C1 segment of cervical spinal cord (tissue), 14 donors: ENCODE measurements at regions not wholly inside any gene's neighbourhood (a gene's known extent, or its start where the extent isn't known, plus 50 kb on each side); places are given as distances from the start of the nearest gene placed in this dataset.
"Not testable (repeated sequence)": the region's sequence is repeated elsewhere in the genome, so short reads cannot be mapped to it uniquely, and the experiment has no call there.

Experiments used
- DNase-seq, 14 donors: peaks; one replicate each; lab custom pipeline; 2025; lab: John Stamatoyannopoulos, UW

- no peak for DNase-seq
These were observed 130.1 kb upstream of the SLC44A1 start for GRCh38 chr9:105114318-105114717.

DNA sequence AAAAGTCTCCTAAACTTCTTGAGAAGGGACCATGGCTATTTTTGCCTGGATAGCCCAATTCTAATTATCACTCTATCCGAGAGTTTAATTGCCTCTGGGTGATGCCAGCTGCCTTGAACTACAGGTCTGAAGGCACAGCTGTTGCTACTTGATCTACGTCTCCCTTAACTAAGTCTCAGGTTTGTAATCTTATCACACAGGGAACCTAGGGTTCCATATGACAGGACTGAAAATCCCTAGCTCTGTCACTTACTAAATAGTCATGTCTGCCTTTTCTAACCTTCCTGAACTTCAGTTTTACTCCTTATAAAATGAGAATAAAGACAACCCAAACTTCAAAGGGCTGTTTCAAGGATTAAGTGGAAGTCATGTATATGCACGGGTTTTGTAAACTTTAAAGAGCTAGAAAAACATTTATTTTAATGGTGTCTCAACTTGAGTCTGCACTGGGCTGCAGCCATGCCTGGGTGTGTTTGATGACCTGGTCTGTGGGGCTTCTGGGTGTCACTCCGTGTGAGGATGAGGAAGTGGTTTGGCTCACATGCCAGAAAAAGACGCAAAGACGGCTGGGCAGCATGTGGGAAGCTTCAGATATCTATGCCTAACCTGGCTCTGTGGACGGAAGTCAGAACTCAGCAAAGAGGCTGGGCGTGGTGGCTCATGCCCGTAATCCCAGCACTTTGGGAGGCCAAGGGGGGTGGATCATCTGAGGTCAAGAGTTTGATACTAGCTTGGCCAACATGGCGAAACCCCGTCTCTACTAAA is 129.3 kb upstream of the SLC44A1 start:
- DNase-seq: peak in 2 of 14 donors; percentile 12 to 17

DNA sequence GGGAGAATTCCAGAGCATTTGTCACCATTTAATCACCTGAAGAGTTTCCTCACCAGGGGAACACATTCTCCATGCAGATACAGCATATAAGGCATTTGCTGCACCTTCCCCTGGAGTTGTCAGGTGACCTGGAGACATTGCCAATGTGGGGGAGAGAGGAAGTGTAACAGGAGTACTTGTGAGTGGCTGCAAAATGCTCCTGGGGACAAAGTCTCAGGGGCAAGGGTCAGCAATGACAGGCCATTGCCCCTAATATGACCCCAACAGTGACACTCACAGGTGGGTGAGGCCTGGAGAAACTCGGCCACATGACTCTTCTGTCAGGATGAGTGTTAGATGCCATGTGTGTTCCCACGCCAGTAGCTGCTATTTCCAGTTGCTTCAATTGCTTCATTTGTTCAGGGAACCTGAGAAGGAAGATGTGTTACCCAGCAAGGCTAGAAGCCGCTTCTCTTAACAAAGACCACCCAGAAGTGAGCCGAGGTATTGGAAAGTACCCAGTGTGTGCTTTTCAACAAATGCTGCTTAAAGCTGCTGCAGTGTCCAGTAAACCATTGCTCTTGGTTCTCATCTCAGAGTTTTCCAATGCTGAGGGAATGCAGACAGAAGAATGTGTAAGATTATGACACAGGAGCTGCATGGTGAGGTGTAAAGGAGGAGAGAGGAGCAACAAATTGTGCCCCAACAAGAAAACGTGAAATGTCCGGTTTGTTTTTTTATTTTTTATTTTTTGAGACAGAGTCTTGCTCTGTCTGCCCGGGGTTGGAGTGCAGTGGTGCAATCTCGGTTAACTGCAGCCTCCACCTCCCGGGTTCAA is 128.2 kb upstream of the SLC44A1 start:
- no peak for DNase-seq

DNA sequence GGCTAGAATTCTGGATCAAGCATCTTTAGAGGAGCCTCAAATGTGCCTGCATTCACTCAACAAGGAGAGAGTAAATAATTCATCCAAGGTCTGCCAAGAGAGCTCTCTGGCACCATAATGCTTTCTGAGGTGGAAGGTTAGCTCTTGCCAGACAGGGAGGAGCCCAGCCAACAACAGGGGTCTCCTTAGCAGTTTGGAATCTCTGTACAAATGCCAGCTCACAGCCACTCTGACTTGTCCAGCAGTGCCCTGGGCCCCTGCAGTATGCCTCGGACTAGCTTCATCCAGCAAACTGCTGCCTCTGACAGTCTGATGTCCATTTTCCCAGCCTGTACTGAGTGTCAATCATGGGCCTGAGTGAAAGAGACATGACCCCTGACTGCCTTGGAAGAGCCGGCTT is 127.2 kb upstream of the SLC44A1 start:
- peak in 3 of 14 donors; percentile 8 to 23 (median 17) for DNase-seq

DNA sequence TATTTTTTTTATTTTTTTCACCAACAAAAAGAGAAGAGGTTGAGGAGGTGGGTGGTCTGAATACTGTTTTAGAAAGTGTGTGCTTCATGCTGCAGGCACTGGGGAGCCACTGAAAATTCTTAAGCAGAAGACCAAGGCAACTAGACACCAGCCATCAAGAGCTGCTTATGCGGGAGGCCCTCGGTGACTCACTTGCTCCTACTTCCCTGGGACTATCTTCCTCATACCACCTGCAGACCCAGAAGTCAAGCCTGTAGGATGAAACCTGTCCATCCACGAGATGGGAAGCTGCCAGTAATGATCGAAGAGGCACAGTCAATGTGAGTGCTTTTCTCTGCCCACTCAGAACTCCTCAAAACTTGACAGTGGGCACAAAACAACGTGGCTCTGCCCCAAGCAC is 125.8 kb upstream of the SLC44A1 start:
- DNase-seq: peak in 2 of 14 donors; percentile 48 to 51

DNA sequence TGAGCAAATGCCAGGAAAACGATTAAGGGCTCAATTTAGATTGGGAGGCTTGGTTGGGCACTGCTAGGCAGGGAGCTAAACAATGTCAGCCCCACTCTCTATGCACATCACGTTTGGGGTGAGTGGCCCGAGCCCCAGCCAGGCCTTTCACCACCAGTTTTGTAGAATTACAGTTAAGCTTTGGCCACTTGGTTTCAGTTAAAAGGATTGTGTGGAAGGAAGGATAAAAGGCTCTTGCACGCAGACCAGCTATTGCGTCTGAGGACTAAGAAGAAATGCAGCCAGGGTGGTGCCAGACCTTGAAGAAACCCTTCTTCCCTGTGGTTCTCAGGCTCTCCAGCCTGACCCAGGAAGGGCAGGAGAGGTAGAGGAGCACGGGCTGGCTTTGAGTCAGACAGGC is 125.3 kb upstream of the SLC44A1 start:
- DNase-seq: peak in 9 of 14 donors; percentile 14 to 68 (median 41)

- no peak for DNase-seq
These were observed 122.5 kb upstream of the SLC44A1 start for GRCh38 chr9:105121861-105122430.

- DNase-seq: not testable (repeated sequence)
These were observed 119.9 kb upstream of the SLC44A1 start for GRCh38 chr9:105124598-105124997.

DNA sequence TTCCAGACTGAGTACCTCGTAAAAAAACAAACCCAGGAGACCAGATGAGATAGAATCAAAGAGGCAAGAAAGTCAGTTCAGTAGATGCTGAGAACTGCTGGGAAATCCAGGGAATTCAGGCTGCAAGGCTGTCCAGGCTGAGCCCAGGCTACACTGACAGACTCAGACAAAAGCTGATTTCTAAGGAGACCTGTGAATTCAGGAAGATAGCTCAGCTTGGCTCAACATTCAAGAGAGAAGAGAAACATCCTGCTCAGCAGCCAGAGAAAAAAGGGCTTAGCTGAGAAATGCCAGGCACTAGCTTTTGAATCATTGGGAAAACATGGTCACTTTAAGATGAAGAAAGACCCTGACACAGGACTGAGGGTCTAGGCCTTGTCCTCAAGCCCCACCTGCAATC is 118.2 kb upstream of the SLC44A1 start:
- DNase-seq: peak in 1 of 14 donors; percentile 36

DNA sequence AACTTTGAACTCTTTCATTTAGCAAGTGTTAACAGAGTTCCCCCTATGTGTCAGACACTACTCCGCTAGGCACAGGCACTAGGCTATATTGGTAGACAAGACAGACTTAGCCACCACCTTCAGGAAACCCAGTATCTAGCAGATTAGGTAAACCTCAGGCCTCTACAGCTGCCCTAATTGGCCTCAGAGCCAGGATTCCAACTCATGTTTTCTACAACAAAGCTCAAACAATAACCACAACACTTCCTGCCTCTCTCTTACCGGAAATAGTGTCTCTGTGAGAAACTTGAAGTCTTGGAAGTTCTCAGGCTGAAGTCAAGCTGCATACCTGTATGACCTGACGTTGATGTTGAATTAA is 116.6 kb upstream of the SLC44A1 start:
- DNase-seq: no peak

DNA sequence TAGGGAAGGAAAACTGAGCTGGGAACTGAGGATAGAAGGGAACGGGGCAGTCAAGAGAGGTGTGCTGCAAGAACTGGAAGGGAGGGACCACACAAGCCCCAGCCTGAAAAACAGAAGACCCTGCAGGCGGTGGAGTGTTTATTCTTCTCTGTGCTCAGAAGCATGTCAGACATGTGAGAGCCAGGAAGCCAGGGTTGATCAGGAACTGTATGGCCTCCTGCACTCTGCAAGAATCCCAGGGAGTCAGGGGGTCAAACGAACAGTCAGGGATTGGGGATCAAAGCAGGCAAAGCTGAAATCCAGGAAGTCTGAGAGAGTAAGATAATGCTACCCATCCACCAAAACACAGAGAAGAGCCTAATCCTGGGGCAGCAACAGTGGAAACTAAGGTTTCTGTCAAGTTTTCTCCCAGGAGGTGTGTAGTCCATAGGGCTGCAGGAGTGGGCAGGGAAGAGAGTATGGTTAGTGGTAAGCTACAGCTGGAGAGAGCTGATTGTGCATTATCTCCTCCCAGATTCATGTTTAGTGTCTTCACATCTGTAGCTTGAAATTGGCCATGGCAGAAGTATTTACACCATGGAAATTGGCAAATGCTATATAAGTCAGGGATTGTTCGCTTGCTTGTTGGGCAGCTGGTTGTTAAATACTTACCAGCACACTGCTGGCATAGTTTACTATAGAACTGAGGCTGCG is 115.4 kb upstream of the SLC44A1 start:
- DNase-seq: no peak

DNA sequence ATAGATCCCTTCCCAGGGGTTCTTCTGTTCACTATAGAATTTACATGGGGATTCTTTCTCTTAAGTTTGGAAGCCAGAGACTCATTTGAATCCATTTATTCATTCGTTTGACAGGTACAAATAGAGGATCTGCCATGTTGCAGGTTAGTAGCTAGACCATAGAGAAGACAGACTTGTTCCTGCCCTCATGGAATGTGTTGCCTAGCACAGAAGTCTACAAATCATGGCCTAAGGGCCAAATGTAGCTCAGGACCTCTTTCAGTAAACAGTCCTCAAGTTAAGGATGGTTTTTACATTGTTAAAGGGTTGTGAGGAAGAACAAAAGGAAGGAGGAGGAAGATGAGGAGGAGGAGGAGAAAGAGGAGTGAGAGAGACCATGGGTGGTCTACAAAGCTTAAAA is 114.7 kb upstream of the SLC44A1 start:
- no peak for DNase-seq

DNA sequence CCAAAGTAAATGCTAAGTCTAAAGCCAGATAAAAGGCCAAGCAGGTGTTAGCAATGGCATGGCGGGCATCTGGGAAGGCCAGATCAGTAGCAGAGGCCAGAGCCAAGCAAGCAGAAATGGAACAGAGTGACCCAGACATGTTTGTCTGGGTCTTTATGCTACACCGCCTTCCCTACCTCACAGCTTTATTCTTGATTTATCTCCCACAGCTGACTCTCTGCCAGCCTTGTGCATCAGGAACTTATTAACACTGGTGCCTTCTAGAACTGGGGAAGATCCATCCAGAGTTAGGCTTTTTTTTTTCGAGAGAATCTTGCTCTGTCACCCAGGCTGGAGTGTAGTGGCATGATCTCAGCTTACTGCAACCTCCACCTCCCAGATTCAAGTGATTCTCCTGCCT is 112.5 kb upstream of the SLC44A1 start:
- DNase-seq: no peak

DNA sequence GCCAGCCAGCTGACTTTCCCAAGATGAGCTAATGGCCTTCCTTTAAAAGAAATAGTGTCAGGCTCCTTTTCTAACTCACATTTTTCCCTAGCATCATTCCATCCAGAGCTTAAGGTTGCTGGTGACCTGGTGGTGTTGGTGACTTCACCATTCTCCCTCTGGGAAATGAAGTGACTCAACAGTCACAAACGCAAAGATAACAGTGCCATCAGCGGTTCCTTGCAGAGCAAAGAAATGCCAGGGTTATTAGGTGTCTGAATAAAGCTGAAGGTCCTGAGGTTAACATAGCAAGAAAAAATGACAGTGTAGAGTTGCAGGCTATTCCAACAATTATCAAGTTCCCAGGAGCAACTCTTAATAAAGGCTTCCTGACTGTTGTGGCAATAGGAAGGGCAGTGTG is 111.8 kb upstream of the SLC44A1 start:
- DNase-seq: no peak

DNA sequence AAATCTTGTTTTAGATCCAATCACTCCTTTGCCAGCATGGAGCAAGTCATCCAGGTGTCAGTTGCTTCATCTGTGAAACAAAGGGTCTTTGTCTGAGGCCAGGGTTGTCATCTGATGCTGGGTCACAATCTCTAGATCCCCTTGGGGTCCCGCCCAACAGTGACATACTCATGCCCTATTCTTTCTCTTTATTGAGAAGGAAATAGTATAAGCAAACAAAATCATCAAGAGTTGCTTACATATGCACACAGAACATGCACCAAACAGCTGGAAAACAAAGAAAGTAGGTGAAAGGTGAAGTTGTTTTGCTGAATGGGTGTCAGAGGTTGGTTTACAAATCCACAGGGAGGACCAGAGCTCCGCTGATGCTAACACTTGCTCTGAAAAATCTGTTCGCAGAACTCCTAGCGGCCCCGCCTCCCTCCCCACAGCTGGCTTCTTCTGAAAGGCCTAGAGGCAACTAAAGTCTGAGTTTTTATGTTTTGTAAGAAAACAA is 106.1 kb upstream of the SLC44A1 start:
- DNase-seq: no peak

DNA sequence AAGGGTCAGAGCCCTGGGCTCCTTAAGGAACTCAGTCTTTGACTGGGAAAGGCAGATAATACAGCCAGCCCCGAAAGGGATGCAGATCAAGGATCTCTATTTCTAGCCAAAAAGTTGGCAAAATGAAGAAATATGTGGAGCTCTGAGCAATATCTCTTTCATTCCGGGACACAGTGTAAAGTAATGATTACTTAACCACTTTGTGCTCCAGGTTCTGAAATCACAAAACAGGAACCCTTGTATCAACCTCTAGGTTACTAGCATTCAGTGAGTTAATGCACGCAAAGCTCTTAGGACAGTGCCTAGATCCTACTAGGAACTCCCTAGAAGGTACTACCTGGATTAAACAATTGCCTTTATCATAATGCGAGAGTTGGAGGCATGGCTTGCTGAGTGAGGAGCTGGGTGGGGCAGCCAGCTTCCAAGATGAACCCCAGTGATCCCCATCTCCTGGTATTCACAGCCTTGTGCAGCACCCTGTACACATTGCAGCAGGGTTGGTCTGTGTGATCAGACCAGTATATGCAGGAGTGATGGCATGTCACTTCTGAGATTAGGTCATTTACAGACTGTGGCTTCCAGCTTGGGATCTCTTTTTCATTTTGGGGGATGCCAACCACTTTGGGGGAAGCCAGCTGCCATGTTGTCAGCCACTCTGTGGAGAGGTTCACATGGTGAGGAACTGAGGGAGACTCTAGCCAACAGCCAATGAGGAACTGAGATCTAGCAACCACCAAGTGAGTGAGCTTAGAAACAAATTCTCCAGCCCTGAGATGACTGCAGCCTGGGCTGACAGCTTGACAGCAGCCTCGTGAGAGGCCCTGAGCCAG is 103.1 kb upstream of the SLC44A1 start:
- no peak for DNase-seq

DNA sequence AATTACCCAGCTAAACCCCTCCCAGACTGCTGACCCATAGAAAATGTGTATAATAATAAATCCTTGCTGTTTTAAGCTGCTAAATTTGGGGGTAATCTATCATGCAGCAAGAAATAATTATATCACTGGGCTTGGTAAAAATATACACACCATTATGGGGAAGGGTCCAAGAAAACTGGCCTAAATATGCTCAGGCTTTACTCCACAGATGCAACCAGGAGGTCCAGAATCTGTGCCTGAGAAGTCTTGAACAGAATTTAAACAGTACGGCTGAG is 102.5 kb upstream of the SLC44A1 start:
- no peak for DNase-seq

GRCh38 chr9:105142406-105143135 is 101.9 kb upstream of the SLC44A1 start:
- DNase-seq: no peak

DNA sequence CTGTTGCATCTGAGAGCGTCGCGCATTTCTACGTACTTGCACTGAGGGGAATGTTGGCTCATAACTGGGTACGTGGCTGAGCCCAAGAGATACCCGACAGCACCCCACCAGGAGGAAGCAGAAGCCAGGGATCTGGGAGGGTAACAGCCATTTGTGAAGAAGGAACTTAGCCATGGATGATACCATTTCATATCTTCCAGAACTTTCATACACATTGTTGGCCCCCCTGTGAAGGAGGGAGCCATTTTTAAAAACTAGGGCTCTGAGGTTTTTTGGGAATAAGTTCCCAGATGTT is 101.4 kb upstream of the SLC44A1 start:
- DNase-seq: no peak

GRCh38 chr9:105144076-105144475 is 100.4 kb upstream of the SLC44A1 start:
- DNase-seq: no peak

- DNase-seq: no peak
These were observed 99.6 kb upstream of the SLC44A1 start for GRCh38 chr9:105144841-105145240.
